GM12892 (cell line): ENCODE measurements at regions not wholly inside any gene's neighbourhood (a gene's known extent, or its start where the extent isn't known, plus 50 kb on each side); places are given as distances from the start of the nearest gene placed in this dataset.

ENCODE experiments used
- DNase-seq: peaks from one replicate; pipeline ENCODE4 v3.0.0; 2011; ENCODE audit not compliant: insufficient read length
- FAIRE-seq: peaks from 2 replicates; lab custom pipeline; 2011; peaks lifted over from hg19 to GRCh38; lab: Jason Lieb, UNC
- POLR2A ChIP-seq: IDR thresholded peaks from 2 replicates; pipeline ENCODE4 v1.6.1; 2011; ENCODE audit warnings: low read depth, low read length, control low read depth
- POLR2AphosphoS5 ChIP-seq: IDR thresholded peaks from 2 replicates; pipeline ENCODE4 v1.6.1; 2011; ENCODE audit warnings: low read depth, low read length, control low read depth
- TAF1 ChIP-seq: IDR thresholded peaks from 2 replicates; pipeline ENCODE4 v1.6.1; 2011; ENCODE audit warnings: low read depth, mild to moderate bottlenecking, control low read depth, low read length, borderline replicate concordance

GRCh38 chr2:181832015-181832414, 59.5 kb upstream of the ITPRID2 start:
- DNase-seq (no peak), FAIRE-seq (no peak)
- no peak for TF ChIP-seq POLR2AphosphoS5
- no peak for TF ChIP-seq TAF1
- TF ChIP-seq POLR2A: no peak

GRCh38 chr2:181836583-181836982, 54.9 kb upstream of the ITPRID2 start:
- DNase-seq (no peak), FAIRE-seq (no peak)
- TF ChIP-seq POLR2A: no peak
- TF ChIP-seq TAF1: no peak
- TF ChIP-seq POLR2AphosphoS5: no peak

- DNase-seq: no peak
- no peak for TF ChIP-seq POLR2AphosphoS5
- TF ChIP-seq POLR2A: no peak
- no peak for TF ChIP-seq TAF1
- FAIRE-seq: no peak
These were observed 54.0 kb upstream of the ITPRID2 start for GRCh38 chr2:181837563-181837962.

- no peak for TF ChIP-seq POLR2AphosphoS5
- TF ChIP-seq POLR2A: no peak
- no peak for TF ChIP-seq TAF1
- FAIRE-seq (no peak), DNase-seq (no peak)
These were observed 51.7 kb upstream of the ITPRID2 start for GRCh38 chr2:181839811-181840210.

- FAIRE-seq: no peak
- TF ChIP-seq POLR2A (no peak), POLR2AphosphoS5 (no peak), TAF1 (no peak)
- DNase-seq: no peak
These were observed 50.5 kb upstream of the ITPRID2 start for GRCh38 chr2:181841079-181841478.
